Vagina (tissue), 2 donors: ENCODE measurements at regions not wholly inside any gene's neighbourhood (a gene's known extent, or its start where the extent isn't known, plus 50 kb on each side); places are given as distances from the start of the nearest gene placed in this dataset.

Experiments used
- DNase-seq, 2 donors: peaks; one replicate each; pipeline ENCODE4 v3.0.0-alpha.2; 2017; ENCODE audit errors: extremely low spot score in 2 of 2
- H3K27ac ChIP-seq: fragments of 200-600 bp; sonication (generic); one replicate; pipeline ENCODE4 v1.5.1; 2019
- H3K27me3 ChIP-seq: fragments of 200-600 bp; sonication (generic); one replicate; pipeline ENCODE4 v1.5.1; 2019
- H3K36me3 ChIP-seq, 2 donors: fragments of 200-600 bp; sonication (generic); one replicate each; pipeline ENCODE4 v1.5.1; 2017 to 2019
- H3K4me1 ChIP-seq: fragments of 200-600 bp; sonication (generic); one replicate; pipeline ENCODE4 v1.5.1; 2019
- H3K4me3 ChIP-seq, 2 donors: fragments of 200-600 bp; sonication (generic); 1 replicate in 1 of 2; 2 replicates in 1 of 2; pipeline ENCODE4 v1.5.1; 2016 to 2019
- H3K9me3 ChIP-seq: fragments of 200-600 bp; sonication (generic); one replicate; pipeline ENCODE4 v1.5.1; 2019
- POLR2A ChIP-seq, 2 donors: fragments of 450-650 bp; IDR thresholded peaks; one replicate each; pipeline ENCODE4 v1.6.1; 2017; ENCODE audit warnings: antibody characterized with exemption in 2 of 2, mild to moderate bottlenecking in 2 of 2, moderate library complexity in 2 of 2
- POLR2AphosphoS5 ChIP-seq, 2 donors: sonication (generic); formaldehyde crosslinking; IDR thresholded peaks; one replicate each; pipeline ENCODE4 v1.9.0; 2017; ENCODE audit warnings: antibody characterized with exemption in 2 of 2, mild to moderate bottlenecking in 2 of 2, low read depth in 1 of 2; ENCODE audit not compliant: insufficient read depth in 1 of 2
- intact Hi-C: fragments of 100-400 bp; cut with DNase I; formaldehyde crosslinking; loops from one replicate; pipeline ENCODE4 v1.15.1; 2023
- TF ChIP-seq, protein P1 (sequence below), 3 experiments: fragments of 450-650 bp in 2 of 3; fragments of 200-600 bp in 1 of 3; sonication (generic) in 1 of 3; IDR thresholded peaks; one replicate each; pipeline ENCODE4 v1.5.1; 2017 to 2019; ENCODE audit warnings: antibody characterized with exemption in 3 of 3, mild to moderate bottlenecking in 2 of 3, moderate library complexity in 2 of 3

DNA sequence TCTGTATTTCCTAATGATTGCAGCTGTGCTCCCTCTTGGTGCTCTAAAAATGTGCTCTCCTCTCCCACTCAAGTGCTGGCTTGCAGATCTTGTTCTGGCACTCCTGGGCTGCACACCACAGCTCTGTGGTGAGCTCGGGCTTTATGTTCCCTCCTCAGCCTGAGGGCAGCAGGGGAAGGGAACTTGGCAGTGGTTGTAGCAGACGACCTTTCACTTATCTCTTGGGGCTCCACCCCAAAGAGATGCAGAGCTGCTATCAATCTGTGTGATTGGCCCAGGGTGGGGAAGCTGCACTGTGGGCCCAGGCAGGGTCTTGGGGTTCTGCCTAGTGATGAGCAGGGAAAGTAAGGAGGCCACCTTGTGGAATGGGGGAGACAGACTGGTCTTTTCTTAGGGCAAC is 143.5 kb upstream of the GORAB start:
- intact Hi-C loops, result no loop called here
- no peak for DNase-seq
- TF ChIP-seq, protein P1, sequence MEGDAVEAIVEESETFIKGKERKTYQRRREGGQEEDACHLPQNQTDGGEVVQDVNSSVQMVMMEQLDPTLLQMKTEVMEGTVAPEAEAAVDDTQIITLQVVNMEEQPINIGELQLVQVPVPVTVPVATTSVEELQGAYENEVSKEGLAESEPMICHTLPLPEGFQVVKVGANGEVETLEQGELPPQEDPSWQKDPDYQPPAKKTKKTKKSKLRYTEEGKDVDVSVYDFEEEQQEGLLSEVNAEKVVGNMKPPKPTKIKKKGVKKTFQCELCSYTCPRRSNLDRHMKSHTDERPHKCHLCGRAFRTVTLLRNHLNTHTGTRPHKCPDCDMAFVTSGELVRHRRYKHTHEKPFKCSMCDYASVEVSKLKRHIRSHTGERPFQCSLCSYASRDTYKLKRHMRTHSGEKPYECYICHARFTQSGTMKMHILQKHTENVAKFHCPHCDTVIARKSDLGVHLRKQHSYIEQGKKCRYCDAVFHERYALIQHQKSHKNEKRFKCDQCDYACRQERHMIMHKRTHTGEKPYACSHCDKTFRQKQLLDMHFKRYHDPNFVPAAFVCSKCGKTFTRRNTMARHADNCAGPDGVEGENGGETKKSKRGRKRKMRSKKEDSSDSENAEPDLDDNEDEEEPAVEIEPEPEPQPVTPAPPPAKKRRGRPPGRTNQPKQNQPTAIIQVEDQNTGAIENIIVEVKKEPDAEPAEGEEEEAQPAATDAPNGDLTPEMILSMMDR (IDR thresholded peaks at IDR 0.05), result no peak
- TF ChIP-seq POLR2AphosphoS5 (IDR thresholded peaks at IDR 0.05; ENCODE audit: insufficient read depth in 1 of 2, low read depth in 1 of 2) (no peak), POLR2A (IDR thresholded peaks at IDR 0.05) (no peak)
- Histone ChIP-seq H3K27ac (no peak overlapping the region), H3K4me3 (no peak overlapping the region), H3K9me3 (no peaks in the 10 kb centered on the region), H3K27me3 (no peaks in the 10 kb centered on the region), H3K4me1 (no peaks in the 10 kb centered on the region), H3K36me3 (no peaks in the 10 kb centered on the region)

DNA sequence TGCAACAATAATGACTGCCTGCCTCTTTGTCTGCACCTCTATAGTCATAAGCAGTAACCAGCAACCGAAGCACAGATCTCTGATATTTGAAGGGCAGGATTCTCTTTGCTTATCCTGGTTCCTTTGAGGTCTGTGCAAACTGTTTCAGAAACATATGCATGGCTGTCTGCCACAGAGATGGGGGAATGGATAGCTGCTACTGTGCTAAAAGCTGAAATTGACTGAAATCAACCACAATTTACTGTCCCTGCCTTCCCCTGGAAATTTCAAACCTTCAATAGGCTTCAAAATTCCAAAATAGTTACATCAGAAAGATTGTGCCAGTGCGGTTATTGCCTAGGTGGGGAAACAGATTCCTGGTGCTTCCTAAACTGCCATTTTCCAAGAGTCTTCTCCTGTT is 136.8 kb upstream of the GORAB start:
- Histone ChIP-seq H3K4me3 (no peak overlapping the region), H3K4me1 (no peaks in the 10 kb centered on the region), H3K9me3 (no peaks in the 10 kb centered on the region), H3K36me3 (no peaks in the 10 kb centered on the region), H3K27ac (no peak overlapping the region), H3K27me3 (no peaks in the 10 kb centered on the region)
- intact Hi-C loops, result no loop called here
- no peak for DNase-seq
- TF ChIP-seq POLR2AphosphoS5 (IDR thresholded peaks at IDR 0.05; ENCODE audit: insufficient read depth in 1 of 2, low read depth in 1 of 2), result no peak
- no peak for TF ChIP-seq POLR2A (IDR thresholded peaks at IDR 0.05)
- TF ChIP-seq, protein P1 (IDR thresholded peaks at IDR 0.05), result no peak

DNA sequence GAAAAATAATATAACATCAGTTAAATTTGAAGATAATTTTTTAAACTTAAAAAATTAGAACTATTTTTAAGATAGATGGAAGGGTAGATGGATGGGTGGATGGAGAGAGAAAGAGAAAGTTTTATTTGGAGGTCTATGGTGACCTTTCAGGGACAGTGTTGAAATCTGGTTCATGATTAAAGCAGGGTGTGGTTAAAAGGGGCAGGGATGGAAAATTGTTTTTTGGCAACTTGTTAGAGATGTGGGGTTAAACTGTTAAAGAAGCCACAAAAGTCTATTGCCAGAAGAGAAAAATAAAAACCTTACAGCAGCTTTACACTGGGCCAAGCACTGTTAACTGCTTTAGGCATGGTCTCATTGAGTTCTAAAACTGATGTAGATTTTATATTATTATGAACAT is 134.9 kb upstream of the GORAB start:
- H3K36me3 ChIP-seq, result no peaks in the 10 kb centered on the region
- peaks cover 8% of the 10 kb centered on the region for H3K4me1 ChIP-seq
- no peak for DNase-seq
- no peak overlapping the region for H3K4me3 ChIP-seq
- no peaks in the 10 kb centered on the region for H3K9me3 ChIP-seq
- no peak overlapping the region for H3K27ac ChIP-seq
- H3K27me3 ChIP-seq, result no peaks in the 10 kb centered on the region
- intact Hi-C loops, result no loop called here
- no peak for TF ChIP-seq POLR2A (IDR thresholded peaks at IDR 0.05)
- TF ChIP-seq POLR2AphosphoS5 (IDR thresholded peaks at IDR 0.05; ENCODE audit: insufficient read depth in 1 of 2, low read depth in 1 of 2), result no peak
- TF ChIP-seq, protein P1 (IDR thresholded peaks at IDR 0.05), result no peak

DNA sequence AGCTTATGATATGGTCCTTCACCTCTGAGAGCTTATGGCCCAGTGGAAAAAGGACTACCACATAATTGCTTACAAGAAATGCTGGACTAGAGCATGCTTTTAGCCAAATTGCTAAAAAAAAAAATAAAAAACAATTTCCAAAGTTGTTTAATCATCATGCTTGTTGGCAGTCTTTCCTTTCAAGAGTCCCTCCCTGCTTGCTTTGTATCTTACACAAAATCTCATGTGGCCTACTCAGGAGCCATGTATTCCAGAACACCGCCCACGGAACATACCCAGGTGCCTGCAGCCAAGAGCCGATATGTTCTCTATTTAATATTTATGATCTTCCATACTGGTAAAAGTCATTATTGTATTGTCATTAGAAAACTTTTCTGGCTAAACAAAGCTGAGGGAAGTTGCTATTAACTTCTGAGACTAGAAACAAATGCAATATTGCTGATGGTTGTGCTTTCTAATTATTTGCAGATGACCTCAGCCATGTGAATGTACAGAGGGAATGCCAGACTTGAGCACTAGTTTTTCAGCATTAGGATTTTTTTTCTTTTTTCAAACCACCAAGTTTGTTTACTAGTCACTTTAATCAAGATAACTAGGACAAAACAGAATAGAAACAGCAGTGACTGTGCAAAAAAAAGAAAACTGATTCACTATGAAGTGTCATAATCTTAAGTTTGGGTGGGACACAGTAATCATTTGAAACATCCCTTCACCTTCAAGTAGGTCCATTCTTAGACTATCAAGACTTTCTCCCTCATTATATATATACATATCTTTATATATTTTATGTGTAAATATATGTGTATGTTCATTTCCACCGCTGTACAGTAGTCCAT is 129.3 kb upstream of the GORAB start:
- Histone ChIP-seq H3K27me3 (no peaks in the 10 kb centered on the region), H3K27ac (peak overlapping the region; percentile 39), H3K9me3 (no peaks in the 10 kb centered on the region), H3K36me3 (no peaks in the 10 kb centered on the region), H3K4me1 (peaks cover 18% of the 10 kb centered on the region), H3K4me3 (no peak overlapping the region)
- no peak for DNase-seq
- intact Hi-C loops, result no loop called here
- TF ChIP-seq, protein P1 (IDR thresholded peaks at IDR 0.05), result no peak
- no peak for TF ChIP-seq POLR2A (IDR thresholded peaks at IDR 0.05)
- no peak for TF ChIP-seq POLR2AphosphoS5 (IDR thresholded peaks at IDR 0.05; ENCODE audit: insufficient read depth in 1 of 2, low read depth in 1 of 2)

DNA sequence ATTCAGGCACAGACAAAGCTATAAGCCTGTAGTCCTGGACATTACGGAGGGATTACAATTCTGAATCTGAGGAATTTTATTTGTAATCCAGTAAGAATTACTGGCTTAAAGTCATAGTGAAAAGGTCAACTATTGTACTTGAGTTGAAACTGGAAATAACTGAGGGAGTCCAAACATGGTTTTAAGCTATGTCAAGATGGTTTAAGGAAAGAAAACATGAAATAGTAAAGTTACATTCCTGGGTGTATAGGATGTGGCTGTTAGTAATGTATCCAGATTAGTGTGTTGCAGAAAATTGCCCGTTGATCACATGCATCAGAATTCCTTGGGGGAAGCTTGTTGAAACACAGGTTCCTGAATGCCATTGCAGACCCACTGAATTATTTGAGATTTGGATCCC is 124.8 kb upstream of the GORAB start:
- peaks cover 9% of the 10 kb centered on the region for H3K4me1 ChIP-seq
- no peaks in the 10 kb centered on the region for H3K9me3 ChIP-seq
- no peaks in the 10 kb centered on the region for H3K36me3 ChIP-seq
- no peak overlapping the region for H3K27ac ChIP-seq
- TF ChIP-seq POLR2A (IDR thresholded peaks at IDR 0.05), result no peak
- TF ChIP-seq POLR2AphosphoS5 (IDR thresholded peaks at IDR 0.05; ENCODE audit: insufficient read depth in 1 of 2, low read depth in 1 of 2), result no peak
- TF ChIP-seq, protein P1 (IDR thresholded peaks at IDR 0.05), result no peak
- no peak overlapping the region for H3K4me3 ChIP-seq
- no peak for DNase-seq
- intact Hi-C loops, result no loop called here
- no peaks in the 10 kb centered on the region for H3K27me3 ChIP-seq
